Pulmonary artery endothelial cell (primary cell): ENCODE measurements at regions not wholly inside any gene's neighbourhood (a gene's known extent, or its start where the extent isn't known, plus 50 kb on each side); places are given as distances from the start of the nearest gene placed in this dataset.
"Not testable (repeated sequence)": the region's sequence is repeated elsewhere in the genome, so short reads cannot be mapped to it uniquely, and the experiment has no call there.

ENCODE experiments used
- DNase-seq: peaks from one replicate; pipeline ENCODE4 v3.0.0-alpha.2; 2011; ENCODE audit warnings: low read depth, low spot score

DNA sequence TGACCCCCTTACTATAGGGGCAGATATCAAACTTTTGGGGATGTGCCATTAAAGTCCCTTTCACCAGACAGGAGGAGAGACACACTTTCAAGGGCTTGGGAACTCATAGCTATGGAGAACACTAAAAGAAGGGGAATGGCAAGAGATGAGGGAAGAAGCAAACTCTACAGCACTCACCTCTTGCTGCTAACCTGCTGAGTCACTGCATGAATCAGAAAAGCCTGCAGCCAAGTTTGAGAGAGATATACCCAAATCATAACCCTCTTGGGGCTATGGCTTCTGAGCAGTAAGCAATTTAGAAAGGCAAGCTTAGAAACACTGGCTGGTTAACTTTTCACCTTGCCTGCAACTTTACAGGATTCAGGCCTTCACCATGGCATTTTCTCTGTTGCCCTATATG lies 1028.0 kb downstream of the UQCRFS1 start:
- no peak for DNase-seq

DNA sequence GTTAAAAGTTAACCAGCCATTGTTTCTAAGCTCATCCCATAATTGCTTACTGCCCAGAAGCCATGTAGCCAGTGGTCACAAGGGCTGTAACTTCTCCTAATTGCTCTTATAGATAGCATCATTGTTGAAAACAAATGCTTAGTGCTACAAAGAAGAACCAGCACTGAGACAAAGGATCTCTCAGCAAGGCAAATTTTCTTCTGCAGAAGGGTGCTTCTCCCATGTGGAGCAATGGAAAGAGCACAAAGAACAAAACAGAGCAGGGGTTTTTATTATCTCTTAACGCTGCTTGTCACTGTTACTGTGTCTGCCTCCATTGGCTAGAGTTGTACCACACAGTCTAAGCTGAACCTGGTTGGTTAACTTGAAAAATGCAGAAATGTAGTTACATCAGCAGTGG lies 1036.8 kb downstream of the UQCRFS1 start:
- DNase-seq, result no peak

DNA sequence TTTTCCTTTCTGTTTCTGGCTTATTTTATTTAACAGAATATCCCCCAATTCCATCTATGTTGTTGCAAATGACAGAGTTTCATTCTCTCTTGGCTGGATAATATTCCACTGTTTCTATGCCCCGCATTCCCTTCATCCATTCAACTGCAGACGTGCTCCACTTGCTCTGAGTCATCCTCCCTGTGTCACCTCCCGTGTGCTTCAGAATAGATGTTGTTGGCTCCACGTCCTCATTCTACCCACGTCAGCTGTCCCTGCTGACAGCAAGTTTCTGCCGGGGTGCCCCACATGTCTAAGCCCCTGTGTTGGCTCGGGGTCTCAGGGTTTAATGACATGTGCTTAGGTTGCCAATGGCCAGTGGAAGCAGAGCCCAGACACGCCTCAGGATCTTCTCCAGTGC lies 1041.0 kb downstream of the UQCRFS1 start:
- DNase-seq, result no peak

DNA sequence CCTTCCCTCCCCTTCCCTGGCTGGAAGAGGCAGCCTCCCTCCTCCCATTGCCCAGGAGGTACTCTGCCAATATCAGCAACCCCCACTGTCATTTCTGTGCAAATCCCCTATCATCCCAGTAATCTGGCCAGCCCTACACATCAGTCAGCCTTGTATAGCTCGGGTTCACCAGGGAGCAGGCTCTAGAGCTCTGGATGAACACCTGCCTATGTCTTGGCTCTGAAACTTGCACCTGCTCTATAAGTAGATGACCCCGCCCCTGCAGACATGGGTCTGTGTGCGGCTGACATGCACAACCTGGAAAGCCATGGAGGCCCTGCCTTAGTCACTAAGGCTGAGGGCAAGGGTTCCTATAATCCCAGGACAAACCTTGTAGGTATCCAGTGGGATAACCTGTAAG lies 1042.9 kb downstream of the UQCRFS1 start:
- DNase-seq, result no peak

GRCh38 chr19:28169168-28169887 lies 1043.6 kb downstream of the UQCRFS1 start:
- DNase-seq, result no peak

- no peak for DNase-seq
Measured at GRCh38 chr19:28168557-28168956, 1044.4 kb downstream of the UQCRFS1 start.

DNA sequence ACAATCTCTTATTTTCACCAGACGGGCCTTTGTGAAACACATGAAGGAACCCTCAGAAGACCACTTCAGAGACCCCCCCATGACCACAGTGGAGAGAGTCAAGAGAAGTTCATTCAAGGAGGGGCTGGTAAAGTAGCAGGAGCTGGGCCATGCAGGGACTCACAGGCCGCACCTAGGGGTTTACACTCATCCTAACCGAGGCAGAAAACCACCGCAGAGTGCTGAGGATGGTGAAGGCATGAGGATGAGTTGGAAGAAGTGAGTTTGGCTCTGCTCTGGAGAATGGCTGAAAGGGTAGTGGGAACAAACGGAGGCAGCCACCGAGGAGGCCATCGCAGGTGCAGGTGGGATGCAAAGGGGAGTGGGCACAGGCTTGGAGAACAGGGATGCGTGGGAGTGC lies 1046.9 kb downstream of the UQCRFS1 start:
- DNase-seq, result no peak

DNA sequence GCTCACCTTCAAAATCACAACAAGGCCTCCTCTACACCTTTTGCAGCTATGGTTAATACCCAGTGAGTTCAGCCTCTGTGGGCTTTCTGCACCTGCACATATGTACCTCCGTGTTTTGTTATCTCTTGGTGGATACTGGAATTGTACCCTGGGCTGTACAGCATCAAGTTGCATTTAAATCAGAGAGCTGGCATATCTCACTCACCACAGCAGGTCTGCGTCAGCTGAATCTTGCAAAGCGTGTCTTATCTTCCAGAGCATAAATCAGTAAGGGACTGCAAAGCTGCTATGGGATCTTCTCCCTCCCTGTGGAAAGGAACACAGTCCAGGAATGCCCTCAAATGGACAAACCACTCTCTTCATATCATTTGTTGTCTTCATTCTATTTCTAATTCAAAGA lies 1048.7 kb downstream of the UQCRFS1 start:
- DNase-seq, result no peak

- no peak for DNase-seq
Measured at GRCh38 chr19:28159065-28159464, 1053.9 kb downstream of the UQCRFS1 start.

- DNase-seq, result no peak
Measured at GRCh38 chr19:28155265-28155664, 1057.7 kb downstream of the UQCRFS1 start.

- no peak for DNase-seq
Measured at GRCh38 chr19:28154077-28154476, 1058.9 kb downstream of the UQCRFS1 start.

DNA sequence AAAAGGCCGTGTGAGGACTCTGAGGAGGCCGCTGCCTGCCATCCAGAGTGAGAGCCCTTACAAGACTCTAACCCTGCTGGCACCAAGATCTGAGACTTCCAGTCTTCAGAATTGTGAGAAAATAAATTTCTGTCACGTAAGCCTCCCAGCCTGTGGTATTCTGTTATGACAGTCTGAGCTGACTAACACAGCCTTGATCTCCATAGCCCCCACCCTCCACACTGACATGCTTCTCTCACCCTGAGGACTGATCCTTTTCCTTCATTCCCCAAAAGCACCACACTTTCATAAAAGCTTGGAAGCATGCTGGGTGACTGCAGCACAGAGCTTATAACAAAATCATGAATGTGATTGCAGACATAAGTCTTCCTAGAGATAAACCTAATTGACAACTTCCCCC lies 1059.8 kb downstream of the UQCRFS1 start:
- DNase-seq, result no peak

DNA sequence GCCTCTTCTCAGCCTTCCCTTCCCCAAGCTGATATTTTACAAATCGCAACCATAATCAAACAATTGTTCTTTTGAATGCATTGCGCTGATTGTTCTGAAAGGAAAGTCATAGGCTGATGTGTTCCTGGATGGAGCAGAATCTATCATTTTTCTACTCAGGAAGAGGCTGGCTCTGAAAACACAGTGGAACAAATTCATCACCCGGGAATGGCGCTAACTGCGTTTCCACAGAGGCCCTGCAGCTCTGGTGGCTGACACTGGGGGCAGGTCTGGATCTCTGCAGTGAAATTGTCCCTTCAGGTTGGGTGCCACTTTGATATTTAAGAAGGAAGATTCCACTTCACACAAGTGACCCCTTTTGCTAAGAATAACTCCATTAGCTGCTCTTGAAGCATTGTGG lies 1060.8 kb downstream of the UQCRFS1 start:
- DNase-seq, result no peak

DNA sequence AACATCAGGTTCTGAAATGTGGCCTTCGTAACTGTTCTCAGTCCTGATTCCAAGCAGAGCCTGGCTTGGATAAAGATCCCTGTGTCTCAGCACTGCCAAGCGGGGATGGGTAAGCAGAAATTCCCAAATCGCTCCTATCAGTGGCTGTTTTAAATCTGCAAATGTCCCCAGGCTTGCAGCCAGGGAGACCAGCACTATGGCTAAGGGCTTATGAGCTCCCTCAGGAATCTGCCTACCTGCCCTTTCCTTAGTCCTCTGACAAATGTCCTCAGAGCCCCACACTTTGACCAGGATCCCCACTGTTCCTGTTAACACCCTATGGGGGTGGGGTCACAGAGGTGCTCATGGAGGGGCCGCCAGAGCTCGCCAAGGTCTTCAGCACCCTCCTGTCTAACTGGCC lies 1062.8 kb downstream of the UQCRFS1 start:
- DNase-seq, result no peak

DNA sequence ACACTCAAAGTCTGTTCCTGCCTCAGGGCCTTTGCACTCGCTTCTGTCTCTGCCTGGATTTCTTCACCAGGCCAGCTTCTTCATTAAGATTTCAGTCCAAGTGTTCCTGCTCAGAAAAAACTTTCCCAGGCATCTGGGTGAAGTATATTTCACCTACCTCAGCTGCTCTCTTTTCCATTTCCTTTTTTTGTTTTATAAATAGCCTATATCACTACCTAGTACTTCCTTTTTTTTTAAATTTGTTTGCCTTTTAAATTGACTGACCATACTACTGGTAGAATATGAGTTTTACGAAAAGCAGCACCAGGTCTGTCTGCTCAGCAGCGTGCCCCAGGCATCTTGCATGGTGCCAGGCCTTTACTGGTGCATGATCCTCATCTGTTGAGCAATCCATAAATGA lies 1064.4 kb downstream of the UQCRFS1 start:
- no peak for DNase-seq

GRCh38 chr19:28142258-28142657 lies 1070.7 kb downstream of the UQCRFS1 start:
- no peak for DNase-seq

DNA sequence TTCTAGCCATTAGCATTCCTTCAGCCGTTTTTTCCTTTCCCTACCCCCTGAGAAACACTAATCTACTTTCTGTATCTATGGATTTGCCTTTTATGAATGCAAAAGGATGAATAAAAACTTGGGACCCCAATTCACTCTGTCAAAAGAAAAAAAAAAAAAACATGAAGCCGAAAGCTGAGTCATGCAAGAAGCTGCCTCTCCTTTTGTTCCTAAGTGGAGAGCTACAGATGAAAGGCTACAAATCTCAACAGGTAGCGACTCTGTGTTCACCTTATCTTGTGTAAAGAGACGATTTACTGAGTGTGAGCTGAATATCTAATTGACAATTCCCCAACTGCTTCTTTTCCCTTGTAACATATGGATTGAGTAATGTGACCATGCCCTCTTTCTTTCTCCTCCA lies 1072.8 kb downstream of the UQCRFS1 start:
- DNase-seq, result no peak

GRCh38 chr19:28137772-28138171 lies 1075.2 kb downstream of the UQCRFS1 start:
- no peak for DNase-seq

GRCh38 chr19:28136796-28137195 lies 1076.2 kb downstream of the UQCRFS1 start:
- DNase-seq, result no peak

DNA sequence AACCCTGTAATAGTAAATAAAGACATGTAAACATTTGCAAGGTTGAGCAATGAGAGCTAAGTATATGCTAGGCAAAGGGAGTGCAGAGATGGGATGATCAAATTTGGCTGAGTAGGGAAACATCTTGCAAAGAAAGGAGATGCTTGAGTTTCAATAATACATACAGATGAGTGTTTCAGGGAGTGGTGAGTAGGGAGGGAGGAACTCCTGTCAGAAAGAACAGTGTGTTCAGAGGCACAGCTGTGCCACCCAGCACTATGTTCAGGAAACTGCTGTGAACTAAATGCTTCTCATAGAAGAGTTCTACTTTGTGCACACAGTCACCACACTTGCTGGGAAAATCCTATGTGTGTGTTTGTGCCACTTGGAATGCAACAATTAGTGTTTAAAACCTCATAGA lies 1077.1 kb downstream of the UQCRFS1 start:
- no peak for DNase-seq

GRCh38 chr19:28134311-28134710 lies 1078.6 kb downstream of the UQCRFS1 start:
- no peak for DNase-seq

DNA sequence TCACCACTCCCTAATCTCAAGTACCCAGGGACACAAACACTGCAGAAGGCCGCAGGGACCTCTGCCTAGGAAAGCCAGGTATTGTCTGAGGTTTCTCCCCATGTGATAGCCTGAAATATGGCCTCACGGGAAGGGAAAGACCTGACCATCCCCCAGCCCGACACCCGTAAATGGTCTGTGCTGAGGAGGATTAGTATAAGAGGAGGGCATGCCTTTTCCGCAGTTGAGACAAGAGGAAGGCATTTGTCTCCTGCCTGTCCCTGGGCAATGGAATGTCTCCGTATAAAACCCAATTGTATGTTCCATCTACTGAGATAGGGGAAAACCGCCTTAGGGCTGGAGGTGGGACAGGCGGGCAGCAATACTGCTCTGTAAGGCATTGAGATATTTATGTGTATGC lies 1082.1 kb downstream of the UQCRFS1 start:
- not testable (repeated sequence) for DNase-seq

- DNase-seq, result no peak
Measured at GRCh38 chr19:28130066-28130511, 1082.9 kb downstream of the UQCRFS1 start.

DNA sequence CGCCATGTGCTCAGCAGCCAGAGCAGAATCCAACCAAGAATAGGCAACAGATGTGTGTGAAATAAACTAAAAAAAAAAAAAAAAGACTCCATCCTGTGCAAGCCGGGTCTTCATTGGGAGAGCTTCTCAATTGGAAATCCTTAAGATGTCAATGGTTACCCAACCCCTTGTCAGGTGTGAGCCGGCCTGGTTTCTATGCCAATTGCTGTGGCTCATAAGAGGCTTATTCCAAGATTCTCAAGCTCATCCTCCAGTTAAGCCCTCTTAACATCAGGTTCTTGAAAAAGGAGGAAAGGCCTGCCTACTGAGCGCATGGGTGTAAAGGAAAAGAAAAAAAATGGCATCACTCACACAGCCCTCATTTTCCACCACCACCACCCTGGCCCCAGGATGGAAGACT lies 1084.6 kb downstream of the UQCRFS1 start:
- no peak for DNase-seq
